ENCODE measurements at regions not wholly inside any gene's neighbourhood (a gene's known extent, or its start where the extent isn't known, plus 50 kb on each side); places are given as distances from the start of the nearest gene placed in this dataset.
A peak's percentile ranks its signal among the peaks of the same experiment; 100 is the strongest.

DNA sequence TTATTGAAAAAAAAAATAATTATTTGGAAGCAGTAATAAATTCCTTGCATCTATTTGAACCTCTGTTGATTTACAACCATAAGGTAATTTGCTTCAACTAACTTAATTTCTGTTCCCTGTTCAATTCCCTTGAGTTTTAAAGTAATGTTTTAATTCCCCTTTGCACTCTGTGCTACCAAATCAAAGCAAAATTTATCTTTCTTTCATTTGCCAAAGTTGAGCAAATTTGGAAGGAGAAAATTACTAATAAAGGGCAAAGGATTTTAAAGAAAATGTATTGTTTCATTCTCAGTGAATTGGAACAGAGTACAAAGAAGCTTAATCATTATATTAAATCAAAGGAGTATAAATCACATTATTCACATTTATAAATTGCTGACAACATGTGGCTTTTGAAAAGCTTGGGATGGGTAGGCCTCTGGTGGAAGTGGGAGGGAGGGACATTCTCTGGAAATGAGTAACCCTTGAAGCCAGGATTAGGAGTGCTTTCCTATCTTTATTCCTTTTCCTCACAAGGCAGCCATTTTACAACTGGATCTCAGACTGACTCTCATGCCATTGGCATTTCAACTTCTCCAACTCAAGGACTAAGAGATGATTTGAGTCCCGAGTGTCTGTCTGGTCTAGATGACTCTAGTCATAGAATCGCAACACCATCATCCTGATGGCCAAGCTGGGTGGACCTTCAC, 331.6 kb upstream of the DUSP10 start (continued):
- TF ChIP-seq FOXM1 (IDR thresholded peaks at IDR 0.05; ENCODE audit: low read depth) (no peak), TEAD4 (IDR thresholded peaks at IDR 0.05; ENCODE audit: borderline replicate concordance, insufficient read depth) (peak; percentile 38; the same call in 1 of the 2 replicates), FOSL2 (IDR thresholded peaks at IDR 0.05; ENCODE audit: borderline replicate concordance, low read depth) (peak; percentile 20; the same call in 1 of the 2 replicates), RXRA (IDR thresholded peaks at IDR 0.05; ENCODE audit: borderline replicate concordance, low read depth) (no peak), TAF1 (IDR thresholded peaks at IDR 0.05; ENCODE audit: borderline replicate concordance, low read depth, low read length) (no peak)
- TF ChIP-seq, protein P1, sequence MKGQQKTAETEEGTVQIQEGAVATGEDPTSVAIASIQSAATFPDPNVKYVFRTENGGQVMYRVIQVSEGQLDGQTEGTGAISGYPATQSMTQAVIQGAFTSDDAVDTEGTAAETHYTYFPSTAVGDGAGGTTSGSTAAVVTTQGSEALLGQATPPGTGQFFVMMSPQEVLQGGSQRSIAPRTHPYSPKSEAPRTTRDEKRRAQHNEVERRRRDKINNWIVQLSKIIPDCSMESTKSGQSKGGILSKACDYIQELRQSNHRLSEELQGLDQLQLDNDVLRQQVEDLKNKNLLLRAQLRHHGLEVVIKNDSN (IDR thresholded peaks at IDR 0.05; ENCODE audit: borderline replicate concordance, low read depth), result no peak

DNA sequence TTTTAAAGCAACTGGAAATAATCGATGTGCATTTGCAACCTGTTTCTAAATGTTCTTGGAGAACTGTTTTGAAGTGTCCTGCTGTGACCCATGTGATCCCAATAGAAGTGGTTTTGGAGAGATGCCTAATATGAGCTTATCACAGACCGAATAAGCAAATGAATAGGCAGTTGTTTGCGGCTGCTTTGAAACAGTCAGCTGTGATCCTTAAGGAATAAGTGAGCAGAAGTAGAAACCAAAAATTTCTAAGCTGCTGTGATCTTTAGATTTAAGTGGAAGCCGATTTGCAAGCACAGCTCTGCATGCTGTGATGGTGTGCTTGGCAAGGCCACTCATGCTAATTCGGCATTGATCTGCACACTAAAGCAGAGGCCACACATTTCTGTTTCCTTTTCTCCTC, 329.5 kb upstream of the DUSP10 start:
- POLR2A ChIA-PET, result no interaction called here
- Histone ChIP-seq H2AFZ (ENCODE audit: low read depth) (no peak overlapping the region), H4K20me1 (ENCODE audit: insufficient read depth) (no peaks in the 10 kb centered on the region), H3K36me3 (replicated peaks in 1 of 2; ENCODE audit: control insufficient read depth in 1 of 2, insufficient read depth in 2 of 2, low read length in 1 of 2) (no peaks in the 10 kb centered on the region), H3K9me3 (no peaks in the 10 kb centered on the region), H3K9ac (no peak overlapping the region), H3K4me2 (no peak overlapping the region), H3K27ac (ENCODE audit: low read depth in 2 of 2, low read length in 1 of 2) (no peak overlapping the region), H3K4me3 (ENCODE audit: low read depth in 2 of 2, low read length in 1 of 2) (no peak overlapping the region), H3F3A (replicated peaks; ENCODE audit: insufficient read depth) (peaks cover 6% of the 10 kb centered on the region), H3K79me2 (ENCODE audit: insufficient read depth) (no peaks in the 10 kb centered on the region), H3K27me3 (ENCODE audit: insufficient read depth) (no peaks in the 10 kb centered on the region), H3K4me1 (ENCODE audit: control insufficient read depth in 1 of 2, insufficient read depth in 2 of 2, low read depth in 1 of 2, low read length in 1 of 2) (no peaks in the 10 kb centered on the region; a peak in 2 of 4 replicates), H3K9me2 (no peaks in the 10 kb centered on the region)
- TF ChIP-seq TCF12 (IDR thresholded peaks at IDR 0.05) (no peak), EP300 (IDR thresholded peaks at IDR 0.05; ENCODE audit: borderline replicate concordance in 1 of 2, low read depth in 1 of 2, low read length in 1 of 2) (no peak), FOXM1 (IDR thresholded peaks at IDR 0.05; ENCODE audit: low read depth) (no peak), SIN3A (IDR thresholded peaks at IDR 0.05; ENCODE audit: borderline replicate concordance, low read depth, low read length) (no peak), FOXJ3 (CRISPR knock-in tag; IDR thresholded peaks at IDR 0.05) (no peak), POLR2AphosphoS5 (IDR thresholded peaks at IDR 0.05; ENCODE audit: low read depth, low read length) (no peak), RXRA (IDR thresholded peaks at IDR 0.05; ENCODE audit: borderline replicate concordance, low read depth) (no peak), TEAD4 (IDR thresholded peaks at IDR 0.05; ENCODE audit: borderline replicate concordance, insufficient read depth) (no peak), EZH2phosphoT487 (IDR thresholded peaks at IDR 0.05; ENCODE audit: borderline replicate concordance, low read depth) (no peak), YY1 (IDR thresholded peaks at IDR 0.05; ENCODE audit: low read depth) (no peak), GATA2 (CRISPR knock-in tag; IDR thresholded peaks at IDR 0.05) (no peak), CHD2 (IDR thresholded peaks at IDR 0.05; ENCODE audit: low read length, partially characterized antibody) (no peak), GABPA (IDR thresholded peaks at IDR 0.05; ENCODE audit: low read depth) (no peak), ELF1 (IDR thresholded peaks at IDR 0.05) (no peak)
- TF ChIP-seq, protein P2, sequence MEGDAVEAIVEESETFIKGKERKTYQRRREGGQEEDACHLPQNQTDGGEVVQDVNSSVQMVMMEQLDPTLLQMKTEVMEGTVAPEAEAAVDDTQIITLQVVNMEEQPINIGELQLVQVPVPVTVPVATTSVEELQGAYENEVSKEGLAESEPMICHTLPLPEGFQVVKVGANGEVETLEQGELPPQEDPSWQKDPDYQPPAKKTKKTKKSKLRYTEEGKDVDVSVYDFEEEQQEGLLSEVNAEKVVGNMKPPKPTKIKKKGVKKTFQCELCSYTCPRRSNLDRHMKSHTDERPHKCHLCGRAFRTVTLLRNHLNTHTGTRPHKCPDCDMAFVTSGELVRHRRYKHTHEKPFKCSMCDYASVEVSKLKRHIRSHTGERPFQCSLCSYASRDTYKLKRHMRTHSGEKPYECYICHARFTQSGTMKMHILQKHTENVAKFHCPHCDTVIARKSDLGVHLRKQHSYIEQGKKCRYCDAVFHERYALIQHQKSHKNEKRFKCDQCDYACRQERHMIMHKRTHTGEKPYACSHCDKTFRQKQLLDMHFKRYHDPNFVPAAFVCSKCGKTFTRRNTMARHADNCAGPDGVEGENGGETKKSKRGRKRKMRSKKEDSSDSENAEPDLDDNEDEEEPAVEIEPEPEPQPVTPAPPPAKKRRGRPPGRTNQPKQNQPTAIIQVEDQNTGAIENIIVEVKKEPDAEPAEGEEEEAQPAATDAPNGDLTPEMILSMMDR (IDR thresholded peaks at IDR 0.05), result no peak
- TF ChIP-seq, protein P3, sequence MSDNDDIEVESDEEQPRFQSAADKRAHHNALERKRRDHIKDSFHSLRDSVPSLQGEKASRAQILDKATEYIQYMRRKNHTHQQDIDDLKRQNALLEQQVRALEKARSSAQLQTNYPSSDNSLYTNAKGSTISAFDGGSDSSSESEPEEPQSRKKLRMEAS (IDR thresholded peaks at IDR 0.05; ENCODE audit: low read depth), result no peak
- TF ChIP-seq, protein P4, sequence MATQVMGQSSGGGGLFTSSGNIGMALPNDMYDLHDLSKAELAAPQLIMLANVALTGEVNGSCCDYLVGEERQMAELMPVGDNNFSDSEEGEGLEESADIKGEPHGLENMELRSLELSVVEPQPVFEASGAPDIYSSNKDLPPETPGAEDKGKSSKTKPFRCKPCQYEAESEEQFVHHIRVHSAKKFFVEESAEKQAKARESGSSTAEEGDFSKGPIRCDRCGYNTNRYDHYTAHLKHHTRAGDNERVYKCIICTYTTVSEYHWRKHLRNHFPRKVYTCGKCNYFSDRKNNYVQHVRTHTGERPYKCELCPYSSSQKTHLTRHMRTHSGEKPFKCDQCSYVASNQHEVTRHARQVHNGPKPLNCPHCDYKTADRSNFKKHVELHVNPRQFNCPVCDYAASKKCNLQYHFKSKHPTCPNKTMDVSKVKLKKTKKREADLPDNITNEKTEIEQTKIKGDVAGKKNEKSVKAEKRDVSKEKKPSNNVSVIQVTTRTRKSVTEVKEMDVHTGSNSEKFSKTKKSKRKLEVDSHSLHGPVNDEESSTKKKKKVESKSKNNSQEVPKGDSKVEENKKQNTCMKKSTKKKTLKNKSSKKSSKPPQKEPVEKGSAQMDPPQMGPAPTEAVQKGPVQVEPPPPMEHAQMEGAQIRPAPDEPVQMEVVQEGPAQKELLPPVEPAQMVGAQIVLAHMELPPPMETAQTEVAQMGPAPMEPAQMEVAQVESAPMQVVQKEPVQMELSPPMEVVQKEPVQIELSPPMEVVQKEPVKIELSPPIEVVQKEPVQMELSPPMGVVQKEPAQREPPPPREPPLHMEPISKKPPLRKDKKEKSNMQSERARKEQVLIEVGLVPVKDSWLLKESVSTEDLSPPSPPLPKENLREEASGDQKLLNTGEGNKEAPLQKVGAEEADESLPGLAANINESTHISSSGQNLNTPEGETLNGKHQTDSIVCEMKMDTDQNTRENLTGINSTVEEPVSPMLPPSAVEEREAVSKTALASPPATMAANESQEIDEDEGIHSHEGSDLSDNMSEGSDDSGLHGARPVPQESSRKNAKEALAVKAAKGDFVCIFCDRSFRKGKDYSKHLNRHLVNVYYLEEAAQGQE (IDR thresholded peaks at IDR 0.05; ENCODE audit: low read depth, low read length), result no peak
- TF ChIP-seq, protein P5, sequence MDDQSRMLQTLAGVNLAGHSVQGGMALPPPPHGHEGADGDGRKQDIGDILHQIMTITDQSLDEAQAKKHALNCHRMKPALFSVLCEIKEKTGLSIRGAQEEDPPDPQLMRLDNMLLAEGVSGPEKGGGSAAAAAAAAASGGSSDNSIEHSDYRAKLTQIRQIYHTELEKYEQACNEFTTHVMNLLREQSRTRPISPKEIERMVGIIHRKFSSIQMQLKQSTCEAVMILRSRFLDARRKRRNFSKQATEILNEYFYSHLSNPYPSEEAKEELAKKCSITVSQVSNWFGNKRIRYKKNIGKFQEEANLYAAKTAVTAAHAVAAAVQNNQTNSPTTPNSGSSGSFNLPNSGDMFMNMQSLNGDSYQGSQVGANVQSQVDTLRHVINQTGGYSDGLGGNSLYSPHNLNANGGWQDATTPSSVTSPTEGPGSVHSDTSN (IDR thresholded peaks at IDR 0.05), result no peak
- TF ChIP-seq, protein P6, sequence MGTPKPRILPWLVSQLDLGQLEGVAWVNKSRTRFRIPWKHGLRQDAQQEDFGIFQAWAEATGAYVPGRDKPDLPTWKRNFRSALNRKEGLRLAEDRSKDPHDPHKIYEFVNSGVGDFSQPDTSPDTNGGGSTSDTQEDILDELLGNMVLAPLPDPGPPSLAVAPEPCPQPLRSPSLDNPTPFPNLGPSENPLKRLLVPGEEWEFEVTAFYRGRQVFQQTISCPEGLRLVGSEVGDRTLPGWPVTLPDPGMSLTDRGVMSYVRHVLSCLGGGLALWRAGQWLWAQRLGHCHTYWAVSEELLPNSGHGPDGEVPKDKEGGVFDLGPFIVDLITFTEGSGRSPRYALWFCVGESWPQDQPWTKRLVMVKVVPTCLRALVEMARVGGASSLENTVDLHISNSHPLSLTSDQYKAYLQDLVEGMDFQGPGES (IDR thresholded peaks at IDR 0.05; ENCODE audit: low read depth, low read length), result no peak
- CTCF ChIA-PET, result no interaction called here
- WGBS (ENCODE audit: low lambda C conversion rate), result 65% methylated on average over 5 of the region's 5 CpGs
- DNase-seq, result no peak
